ENCODE measurements at regions not wholly inside any gene's neighbourhood (a gene's known extent, or its start where the extent isn't known, plus 50 kb on each side); places are given as distances from the start of the nearest gene placed in this dataset.

DNA sequence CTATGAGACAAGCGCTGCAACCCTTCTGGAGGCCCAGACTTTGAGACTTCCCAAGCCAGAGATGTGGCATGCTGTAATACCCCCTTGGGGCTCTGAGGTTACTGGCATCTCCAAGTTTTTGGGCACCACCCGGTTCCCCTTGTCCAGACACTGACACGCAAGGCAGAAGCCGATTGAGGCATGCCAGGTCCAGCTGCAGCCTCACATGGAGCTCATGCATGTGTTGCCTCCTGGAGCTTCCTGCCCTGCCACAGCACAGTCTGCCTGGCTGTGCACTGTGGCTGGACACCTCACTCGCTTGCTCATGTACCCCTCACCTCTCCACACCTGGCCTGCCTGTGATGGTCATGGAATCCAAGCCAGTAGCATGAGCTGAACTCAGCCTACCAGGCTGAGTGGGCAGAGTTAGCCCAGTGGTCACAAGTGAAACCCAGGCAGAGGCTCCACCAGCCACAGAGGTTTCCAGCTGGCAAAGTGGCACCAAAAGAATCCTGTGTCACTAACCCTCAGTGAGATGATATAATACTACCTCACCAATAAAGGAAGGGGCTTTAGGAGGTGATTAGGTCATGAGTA lies 789.2 kb upstream of the INTU start:
- in situ Hi-C loops (cut with HindIII; ENCODE audit: low pct_ligation_motif_present, low sequenced_read_pairs): no loop called here
- DNase-seq: no peak
- Histone ChIP-seq H3K27ac (no peak overlapping the region), H3K36me3 (replicated peaks) (no peaks in the 10 kb centered on the region), H3K27me3 (replicated peaks) (no peaks in the 10 kb centered on the region), H3K4me3 (ENCODE audit: low read depth, low read length) (no peak overlapping the region)
- no peak for TF ChIP-seq CTCF (IDR thresholded peaks at IDR 0.05; ENCODE audit: low read depth, low read length, missing control alignments)

DNA sequence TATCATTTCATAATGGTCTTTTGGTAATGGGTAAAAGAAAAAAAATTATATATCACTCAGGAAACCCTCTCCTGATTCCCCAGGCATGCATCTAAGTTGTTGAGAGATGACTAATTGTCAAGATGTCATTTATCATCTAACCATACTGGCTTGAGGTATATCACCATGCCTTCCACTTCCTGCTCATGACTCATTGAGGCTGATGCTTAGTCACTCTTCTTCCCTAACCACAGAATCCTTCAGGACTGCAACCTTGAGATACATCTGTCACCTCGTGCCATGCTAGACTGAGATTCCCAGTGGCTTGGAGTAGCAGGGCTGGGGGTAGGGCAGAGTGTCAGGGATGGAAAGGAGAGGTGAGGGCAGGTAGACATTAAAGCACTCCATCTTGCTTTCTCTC lies 782.5 kb upstream of the INTU start:
- in situ Hi-C loops (cut with HindIII; ENCODE audit: low pct_ligation_motif_present, low sequenced_read_pairs): no loop called here
- Histone ChIP-seq H3K27me3 (replicated peaks) (no peaks in the 10 kb centered on the region), H3K4me3 (ENCODE audit: low read depth, low read length) (no peak overlapping the region), H3K27ac (no peak overlapping the region), H3K36me3 (replicated peaks) (no peaks in the 10 kb centered on the region)
- peak; percentile 95 for DNase-seq
- no peak for TF ChIP-seq CTCF (IDR thresholded peaks at IDR 0.05; ENCODE audit: low read depth, low read length, missing control alignments)

- DNase-seq: no peak
- H3K36me3 ChIP-seq (replicated peaks): no peaks in the 10 kb centered on the region
- TF ChIP-seq CTCF (IDR thresholded peaks at IDR 0.05; ENCODE audit: low read depth, low read length, missing control alignments): no peak
- no peaks in the 10 kb centered on the region for H3K27me3 ChIP-seq (replicated peaks)
- in situ Hi-C loops (cut with HindIII; ENCODE audit: low pct_ligation_motif_present, low sequenced_read_pairs): no loop called here
- no peak overlapping the region for H3K4me3 ChIP-seq (ENCODE audit: low read depth, low read length)
- H3K27ac ChIP-seq: no peak overlapping the region
Observed at GRCh38 chr4:126851391-126851790, 781.4 kb upstream of the INTU start.

GRCh38 chr4:126853715-126854114 lies 779.0 kb upstream of the INTU start:
- DNase-seq: no peak
- no peak overlapping the region for H3K27ac ChIP-seq
- no peak overlapping the region for H3K4me3 ChIP-seq (ENCODE audit: low read depth, low read length)
- TF ChIP-seq CTCF (IDR thresholded peaks at IDR 0.05; ENCODE audit: low read depth, low read length, missing control alignments): no peak
- H3K36me3 ChIP-seq (replicated peaks): no peaks in the 10 kb centered on the region
- in situ Hi-C loops (cut with HindIII; ENCODE audit: low pct_ligation_motif_present, low sequenced_read_pairs): no loop called here
- no peaks in the 10 kb centered on the region for H3K27me3 ChIP-seq (replicated peaks)

GRCh38 chr4:126856906-126857305 lies 775.9 kb upstream of the INTU start:
- no peak for TF ChIP-seq CTCF (IDR thresholded peaks at IDR 0.05; ENCODE audit: low read depth, low read length, missing control alignments)
- no peaks in the 10 kb centered on the region for H3K36me3 ChIP-seq (replicated peaks)
- in situ Hi-C loops (cut with HindIII; ENCODE audit: low pct_ligation_motif_present, low sequenced_read_pairs): no loop called here
- no peak overlapping the region for H3K4me3 ChIP-seq (ENCODE audit: low read depth, low read length)
- DNase-seq: no peak
- no peak overlapping the region for H3K27ac ChIP-seq
- no peaks in the 10 kb centered on the region for H3K27me3 ChIP-seq (replicated peaks)

- no peak for TF ChIP-seq CTCF (IDR thresholded peaks at IDR 0.05; ENCODE audit: low read depth, low read length, missing control alignments)
- no peaks in the 10 kb centered on the region for H3K36me3 ChIP-seq (replicated peaks)
- no peak for DNase-seq
- H3K27me3 ChIP-seq (replicated peaks): no peaks in the 10 kb centered on the region
- H3K27ac ChIP-seq: no peak overlapping the region
- no peak overlapping the region for H3K4me3 ChIP-seq (ENCODE audit: low read depth, low read length)
- in situ Hi-C loops (cut with HindIII; ENCODE audit: low pct_ligation_motif_present, low sequenced_read_pairs): no loop called here
Observed at GRCh38 chr4:126859314-126859713, 773.4 kb upstream of the INTU start.
